Inferior parietal cortex (tissue), 1 donor: ENCODE measurements at regions not wholly inside any gene's neighbourhood (a gene's known extent, or its start where the extent isn't known, plus 50 kb on each side); places are given as distances from the start of the nearest gene placed in this dataset.
"Not testable (repeated sequence)": the region's sequence is repeated elsewhere in the genome, so short reads cannot be mapped to it uniquely, and the experiment has no call there.

Source experiments
- DNase-seq: peaks from one replicate; pipeline ENCODE4 v3.0.0-alpha.2; 2016; ENCODE audit errors: extremely low spot score

- DNase-seq = no peak
Measured at GRCh38 chr6:78583079-78583478, 284.3 kb upstream of the IRAK1BP1 start.

- no peak for DNase-seq
Measured at GRCh38 chr6:78589436-78589835, 277.9 kb upstream of the IRAK1BP1 start.

- DNase-seq = no peak
Measured at GRCh38 chr6:78593898-78594667, 273.3 kb upstream of the IRAK1BP1 start.

- DNase-seq = no peak
Measured at GRCh38 chr6:78594668-78595066, 272.7 kb upstream of the IRAK1BP1 start.

GRCh38 chr6:78597966-78598365, 269.4 kb upstream of the IRAK1BP1 start:
- DNase-seq = no peak

GRCh38 chr6:78598966-78599365, 268.4 kb upstream of the IRAK1BP1 start:
- no peak for DNase-seq

GRCh38 chr6:78599526-78599925, 267.8 kb upstream of the IRAK1BP1 start:
- DNase-seq = no peak

- no peak for DNase-seq
Measured at GRCh38 chr6:78605909-78606446, 261.4 kb upstream of the IRAK1BP1 start.

GRCh38 chr6:78607189-78607588, 260.2 kb upstream of the IRAK1BP1 start:
- no peak for DNase-seq

GRCh38 chr6:78611102-78611620, 256.2 kb upstream of the IRAK1BP1 start:
- no peak for DNase-seq

- DNase-seq = peak; percentile 13
Measured at GRCh38 chr6:78611886-78612480, 255.4 kb upstream of the IRAK1BP1 start.

- DNase-seq = no peak
Measured at GRCh38 chr6:78614961-78615360, 252.4 kb upstream of the IRAK1BP1 start.

GRCh38 chr6:78615430-78615904, 251.9 kb upstream of the IRAK1BP1 start:
- no peak for DNase-seq

GRCh38 chr6:78618970-78619369, 248.4 kb upstream of the IRAK1BP1 start:
- no peak for DNase-seq

GRCh38 chr6:78623554-78623953, 243.8 kb upstream of the IRAK1BP1 start:
- no peak for DNase-seq

- no peak for DNase-seq
Measured at GRCh38 chr6:78629154-78629721, 238.1 kb upstream of the IRAK1BP1 start.

GRCh38 chr6:78629836-78630235, 237.5 kb upstream of the IRAK1BP1 start:
- no peak for DNase-seq

- no peak for DNase-seq
Measured at GRCh38 chr6:78631976-78632375, 235.4 kb upstream of the IRAK1BP1 start.

- DNase-seq = no peak
Measured at GRCh38 chr6:78639111-78640110, 227.9 kb upstream of the IRAK1BP1 start.

GRCh38 chr6:78643976-78644375, 223.4 kb upstream of the IRAK1BP1 start:
- DNase-seq = not testable (repeated sequence)
